Left lung (tissue), 4 donors: ENCODE measurements at regions not wholly inside any gene's neighbourhood (a gene's known extent, or its start where the extent isn't known, plus 50 kb on each side); places are given as distances from the start of the nearest gene placed in this dataset.

ENCODE experiments used
- ATAC-seq: fragments of 200-7000 bp; cut with Tn5 transposase; one replicate; pipeline ENCODE4 v1.9.1; 2020; ENCODE audit warnings: moderate library complexity
- DNase-seq, 4 donors: peaks; one replicate each; pipeline ENCODE4 v3.0.0-alpha.2; 2013 to 2020
- H3K27ac ChIP-seq, 2 donors: fragments of 200-600 bp; sonication (generic) in 1 of 2; one replicate each; pipeline versions ENCODE4 v1.5.0 to v1.8.0; 2020 to 2021
- H3K27me3 ChIP-seq, 2 donors: fragments of 200-600 bp; sonication (generic) in 1 of 2; one replicate each; pipeline versions ENCODE4 v1.5.0 to v1.8.0; 2020 to 2021
- H3K36me3 ChIP-seq, 2 donors: fragments of 200-600 bp; sonication (generic) in 1 of 2; one replicate each; pipeline versions ENCODE4 v1.5.0 to v1.8.0; 2020 to 2021
- H3K4me1 ChIP-seq, 2 donors: fragments of 200-600 bp; one replicate each; pipeline ENCODE4 v1.8.0; 2021
- H3K4me3 ChIP-seq, 2 donors: fragments of 200-600 bp; sonication (generic) in 1 of 2; one replicate each; pipeline versions ENCODE4 v1.5.0 to v1.8.0; 2020 to 2021; ENCODE audit warnings: mild to moderate bottlenecking in 1 of 2
- H3K9me3 ChIP-seq, 2 donors: fragments of 200-600 bp; sonication (generic) in 1 of 2; one replicate each; pipeline versions ENCODE4 v1.5.0 to v1.8.0; 2020 to 2021
- intact Hi-C, 2 donors: fragments of 100-400 bp; cut with DNase I; formaldehyde crosslinking; loops; one replicate each; pipeline versions ENCODE4 v1.11.2 to v1.14.2; 2022
- TF ChIP-seq, protein P1 (sequence below), 2 donors: fragments of 200-600 bp; sonication (generic) in 1 of 2; IDR thresholded peaks; one replicate each; pipeline versions ENCODE4 v1.5.0 to v1.8.0; 2021; ENCODE audit warnings: antibody characterized with exemption in 2 of 2
- donor health status: DM: no; HTN: yes; CAD: no.
- donor health status: DM: no; HTN: no; CAD: no.

DNA sequence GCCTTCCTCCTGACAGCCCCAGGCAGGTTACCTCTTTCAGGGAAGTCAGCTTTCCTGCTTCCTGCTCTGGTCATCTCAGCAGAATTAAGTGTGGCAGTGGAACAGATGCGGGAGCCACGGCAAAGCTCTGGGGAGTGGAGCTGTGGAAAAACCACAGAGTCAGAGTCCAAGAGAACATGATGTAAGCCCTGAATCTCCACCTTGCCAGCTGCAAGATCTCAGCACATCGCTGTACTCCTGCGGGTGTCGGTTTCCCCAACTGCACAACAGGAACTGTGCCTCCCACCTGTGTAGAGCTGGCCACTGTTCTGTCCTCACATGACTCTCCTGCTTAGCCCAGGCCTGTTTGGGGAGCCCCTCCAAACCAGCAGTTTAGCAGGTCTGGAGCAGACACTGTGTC is 123.7 kb downstream of the MATN1 start:
- intact Hi-C loops: no loop called here
- H3K4me3 ChIP-seq: no peak overlapping the region
- no peak for ATAC-seq
- H3K27ac ChIP-seq: no peak overlapping the region
- H3K4me1 ChIP-seq: no peaks in the 10 kb centered on the region
- H3K36me3 ChIP-seq: no peaks in the 10 kb centered on the region
- peaks cover 0 to 25% of the 10 kb centered on the region in 2 donors for H3K27me3 ChIP-seq
- DNase-seq: no peak
- H3K9me3 ChIP-seq: no peaks in the 10 kb centered on the region
- TF ChIP-seq, protein P1, sequence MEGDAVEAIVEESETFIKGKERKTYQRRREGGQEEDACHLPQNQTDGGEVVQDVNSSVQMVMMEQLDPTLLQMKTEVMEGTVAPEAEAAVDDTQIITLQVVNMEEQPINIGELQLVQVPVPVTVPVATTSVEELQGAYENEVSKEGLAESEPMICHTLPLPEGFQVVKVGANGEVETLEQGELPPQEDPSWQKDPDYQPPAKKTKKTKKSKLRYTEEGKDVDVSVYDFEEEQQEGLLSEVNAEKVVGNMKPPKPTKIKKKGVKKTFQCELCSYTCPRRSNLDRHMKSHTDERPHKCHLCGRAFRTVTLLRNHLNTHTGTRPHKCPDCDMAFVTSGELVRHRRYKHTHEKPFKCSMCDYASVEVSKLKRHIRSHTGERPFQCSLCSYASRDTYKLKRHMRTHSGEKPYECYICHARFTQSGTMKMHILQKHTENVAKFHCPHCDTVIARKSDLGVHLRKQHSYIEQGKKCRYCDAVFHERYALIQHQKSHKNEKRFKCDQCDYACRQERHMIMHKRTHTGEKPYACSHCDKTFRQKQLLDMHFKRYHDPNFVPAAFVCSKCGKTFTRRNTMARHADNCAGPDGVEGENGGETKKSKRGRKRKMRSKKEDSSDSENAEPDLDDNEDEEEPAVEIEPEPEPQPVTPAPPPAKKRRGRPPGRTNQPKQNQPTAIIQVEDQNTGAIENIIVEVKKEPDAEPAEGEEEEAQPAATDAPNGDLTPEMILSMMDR (IDR thresholded peaks at IDR 0.05): no peak

DNA sequence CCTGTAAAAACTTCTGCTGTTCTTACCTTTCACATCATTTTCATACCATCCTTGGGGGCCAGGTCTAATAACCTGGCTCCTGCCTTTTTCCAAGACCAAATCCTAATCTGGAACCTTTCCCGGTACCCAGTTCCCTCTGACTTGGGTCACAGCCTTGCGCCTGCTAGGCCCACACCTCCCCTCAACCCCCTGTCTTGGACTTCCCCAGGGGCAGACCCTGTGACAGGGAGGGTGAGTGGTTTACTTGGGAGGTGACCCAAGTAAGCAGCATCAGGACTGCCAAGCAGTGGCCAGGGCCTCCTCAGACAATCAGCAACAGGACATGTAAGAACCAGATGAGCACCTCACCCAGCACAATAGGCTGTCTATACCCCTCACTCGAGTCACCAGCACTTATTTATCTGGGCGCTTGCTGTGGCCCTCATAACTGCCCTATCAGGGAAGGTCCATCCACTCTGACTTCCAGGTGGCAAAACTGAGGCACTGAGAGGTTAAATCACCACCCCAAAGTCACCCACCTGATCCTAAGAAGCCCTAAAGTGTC is 124.7 kb downstream of the MATN1 start:
- no peak for DNase-seq

DNA sequence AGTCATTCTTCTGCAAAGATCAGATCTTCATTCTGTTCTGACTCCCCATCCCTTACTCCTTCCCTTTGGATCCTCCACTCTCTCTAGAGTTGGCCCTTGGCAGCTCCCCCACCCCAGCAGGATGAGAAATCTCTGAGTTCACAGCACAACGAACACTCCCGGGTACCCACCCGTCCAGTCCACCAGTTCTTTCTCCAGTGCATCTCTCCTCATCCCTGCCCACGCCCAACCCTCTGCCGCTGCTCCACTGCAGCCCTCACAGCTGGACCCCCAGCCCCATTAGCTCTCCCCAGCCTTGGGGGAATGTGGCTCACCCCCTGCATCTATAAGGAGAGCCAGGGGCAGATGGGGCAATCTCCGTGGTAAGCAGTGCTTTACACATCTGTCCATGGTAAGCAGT is 125.7 kb downstream of the MATN1 start:
- H3K36me3 ChIP-seq: no peaks in the 10 kb centered on the region
- no peak overlapping the region for H3K4me3 ChIP-seq
- ATAC-seq: no peak
- intact Hi-C loops: no loop called here
- H3K9me3 ChIP-seq: peaks cover 0 to 6% of the 10 kb centered on the region in 2 donors
- DNase-seq: no peak
- no peak overlapping the region for H3K27ac ChIP-seq
- peaks cover 0 to 25% of the 10 kb centered on the region in 2 donors for H3K27me3 ChIP-seq
- TF ChIP-seq, protein P1 (IDR thresholded peaks at IDR 0.05): no peak
- H3K4me1 ChIP-seq: no peaks in the 10 kb centered on the region

More for the DNA sequence above, 124.7 kb downstream of the MATN1 start:
- Histone ChIP-seq H3K4me3 (no peak overlapping the region), H3K4me1 (no peaks in the 10 kb centered on the region), H3K36me3 (no peaks in the 10 kb centered on the region), H3K9me3 (no peaks in the 10 kb centered on the region), H3K27ac (no peak overlapping the region), H3K27me3 (peaks cover 0 to 25% of the 10 kb centered on the region in 2 donors)
- ATAC-seq: no peak
- TF ChIP-seq, protein P1 (IDR thresholded peaks at IDR 0.05): no peak
- intact Hi-C loops: no loop called here

DNA sequence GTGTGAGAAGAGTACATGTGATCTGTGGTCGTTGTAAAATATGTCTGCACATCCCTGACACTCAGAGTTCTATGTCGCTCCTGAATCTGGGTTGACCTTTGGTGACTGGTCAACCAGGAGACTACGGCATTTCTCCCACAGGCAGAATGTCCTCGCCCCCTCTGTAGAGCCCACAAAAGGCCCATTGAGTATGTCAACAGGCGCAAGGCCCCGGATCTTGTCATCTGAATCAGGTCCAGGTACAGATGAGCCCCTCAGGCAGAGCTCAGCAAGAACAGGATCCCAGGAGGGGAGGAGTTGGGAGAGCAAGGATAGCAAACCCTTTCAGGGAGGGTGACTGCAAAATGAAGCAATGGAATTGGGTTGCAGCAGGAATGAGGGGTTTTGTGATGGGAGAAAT is 126.5 kb downstream of the MATN1 start:
- peaks cover 0 to 25% of the 10 kb centered on the region in 2 donors for H3K27me3 ChIP-seq
- H3K36me3 ChIP-seq: no peaks in the 10 kb centered on the region
- intact Hi-C loops: no loop called here
- H3K9me3 ChIP-seq: peaks cover 0 to 9% of the 10 kb centered on the region in 2 donors
- ATAC-seq (no peak), DNase-seq (no peak)
- no peak overlapping the region for H3K27ac ChIP-seq
- H3K4me3 ChIP-seq: no peak overlapping the region
- TF ChIP-seq, protein P1 (IDR thresholded peaks at IDR 0.05): no peak
- H3K4me1 ChIP-seq: no peaks in the 10 kb centered on the region

DNA sequence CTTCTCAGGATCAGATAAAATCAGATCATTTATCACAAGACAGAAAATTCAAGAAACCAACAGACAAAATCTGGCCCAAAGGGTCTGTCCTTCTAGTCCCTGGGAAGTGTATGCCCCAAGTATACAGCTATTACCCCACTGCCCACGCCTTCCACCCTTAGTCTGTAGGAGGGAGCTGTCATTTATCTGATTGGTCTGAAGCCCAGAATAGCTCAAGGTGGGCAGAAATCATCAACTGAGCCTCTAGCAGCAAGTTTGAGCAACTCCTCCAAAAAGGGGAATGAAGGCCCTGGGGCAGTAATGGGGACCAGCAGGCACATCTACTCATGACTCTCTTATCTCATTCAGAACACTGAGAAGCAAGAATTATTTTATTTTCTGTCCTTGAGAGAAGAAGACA is 126.9 kb downstream of the MATN1 start:
- Histone ChIP-seq H3K4me3 (no peak overlapping the region), H3K27me3 (peaks cover 0 to 25% of the 10 kb centered on the region in 2 donors), H3K36me3 (no peaks in the 10 kb centered on the region), H3K27ac (no peak overlapping the region), H3K9me3 (peaks cover 0 to 9% of the 10 kb centered on the region in 2 donors), H3K4me1 (no peaks in the 10 kb centered on the region)
- TF ChIP-seq, protein P1 (IDR thresholded peaks at IDR 0.05): no peak
- intact Hi-C loops: no loop called here
- ATAC-seq: no peak
- DNase-seq: no peak
